ENCODE measurements at regions not wholly inside any gene's neighbourhood (a gene's known extent, or its start where the extent isn't known, plus 50 kb on each side); places are given as distances from the start of the nearest gene placed in this dataset.
A peak's percentile ranks its signal among the peaks of the same experiment; 100 is the strongest.

DNA sequence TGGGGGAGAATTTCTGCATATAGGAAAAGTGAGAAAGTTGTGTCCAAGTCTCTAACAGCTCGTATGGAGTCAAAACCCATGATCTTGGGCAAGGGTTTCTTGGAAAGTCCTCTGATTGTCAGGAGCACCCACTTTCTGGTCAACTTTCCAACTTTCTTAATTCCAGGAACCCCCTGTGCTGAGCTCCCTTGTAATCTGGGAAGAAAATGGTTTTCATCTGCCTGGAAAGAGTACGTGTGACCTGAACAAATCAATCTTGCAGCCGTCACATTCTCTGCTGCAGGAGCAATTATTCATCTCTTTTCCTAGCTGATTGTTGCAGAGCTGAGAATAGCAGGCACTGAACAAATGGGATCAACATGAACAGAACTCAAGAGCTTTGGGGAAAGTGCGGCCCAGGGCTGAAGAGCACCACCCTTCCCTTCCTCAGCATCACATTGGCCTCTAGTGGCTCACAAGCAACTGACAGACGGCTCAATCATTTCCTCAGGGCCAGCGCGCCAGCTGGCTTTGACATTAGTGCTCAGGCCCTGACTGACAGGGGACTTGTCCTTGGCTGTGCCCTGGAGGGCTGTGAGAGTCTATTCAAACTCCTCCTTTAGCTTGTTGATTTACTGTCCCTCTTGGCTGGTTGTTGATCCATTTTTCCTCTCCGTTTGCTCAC lies 295.2 kb downstream of the HLX start:
- TF ChIP-seq, protein P1, sequence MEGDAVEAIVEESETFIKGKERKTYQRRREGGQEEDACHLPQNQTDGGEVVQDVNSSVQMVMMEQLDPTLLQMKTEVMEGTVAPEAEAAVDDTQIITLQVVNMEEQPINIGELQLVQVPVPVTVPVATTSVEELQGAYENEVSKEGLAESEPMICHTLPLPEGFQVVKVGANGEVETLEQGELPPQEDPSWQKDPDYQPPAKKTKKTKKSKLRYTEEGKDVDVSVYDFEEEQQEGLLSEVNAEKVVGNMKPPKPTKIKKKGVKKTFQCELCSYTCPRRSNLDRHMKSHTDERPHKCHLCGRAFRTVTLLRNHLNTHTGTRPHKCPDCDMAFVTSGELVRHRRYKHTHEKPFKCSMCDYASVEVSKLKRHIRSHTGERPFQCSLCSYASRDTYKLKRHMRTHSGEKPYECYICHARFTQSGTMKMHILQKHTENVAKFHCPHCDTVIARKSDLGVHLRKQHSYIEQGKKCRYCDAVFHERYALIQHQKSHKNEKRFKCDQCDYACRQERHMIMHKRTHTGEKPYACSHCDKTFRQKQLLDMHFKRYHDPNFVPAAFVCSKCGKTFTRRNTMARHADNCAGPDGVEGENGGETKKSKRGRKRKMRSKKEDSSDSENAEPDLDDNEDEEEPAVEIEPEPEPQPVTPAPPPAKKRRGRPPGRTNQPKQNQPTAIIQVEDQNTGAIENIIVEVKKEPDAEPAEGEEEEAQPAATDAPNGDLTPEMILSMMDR (conservative IDR thresholded peaks at IDR 0.05; ENCODE audit: low read depth, low read length) = 0 out of 2 replicates have a peak, but pooled peaks have one; percentile 21
- TF ChIP-seq EZH2phosphoT487 (IDR thresholded peaks at IDR 0.05; ENCODE audit: borderline replicate concordance, low read length) = no peak

All from PC-3 (cell line).